ENCODE measurements at regions not wholly inside any gene's neighbourhood (a gene's known extent, or its start where the extent isn't known, plus 50 kb on each side); places are given as distances from the start of the nearest gene placed in this dataset.

DNA sequence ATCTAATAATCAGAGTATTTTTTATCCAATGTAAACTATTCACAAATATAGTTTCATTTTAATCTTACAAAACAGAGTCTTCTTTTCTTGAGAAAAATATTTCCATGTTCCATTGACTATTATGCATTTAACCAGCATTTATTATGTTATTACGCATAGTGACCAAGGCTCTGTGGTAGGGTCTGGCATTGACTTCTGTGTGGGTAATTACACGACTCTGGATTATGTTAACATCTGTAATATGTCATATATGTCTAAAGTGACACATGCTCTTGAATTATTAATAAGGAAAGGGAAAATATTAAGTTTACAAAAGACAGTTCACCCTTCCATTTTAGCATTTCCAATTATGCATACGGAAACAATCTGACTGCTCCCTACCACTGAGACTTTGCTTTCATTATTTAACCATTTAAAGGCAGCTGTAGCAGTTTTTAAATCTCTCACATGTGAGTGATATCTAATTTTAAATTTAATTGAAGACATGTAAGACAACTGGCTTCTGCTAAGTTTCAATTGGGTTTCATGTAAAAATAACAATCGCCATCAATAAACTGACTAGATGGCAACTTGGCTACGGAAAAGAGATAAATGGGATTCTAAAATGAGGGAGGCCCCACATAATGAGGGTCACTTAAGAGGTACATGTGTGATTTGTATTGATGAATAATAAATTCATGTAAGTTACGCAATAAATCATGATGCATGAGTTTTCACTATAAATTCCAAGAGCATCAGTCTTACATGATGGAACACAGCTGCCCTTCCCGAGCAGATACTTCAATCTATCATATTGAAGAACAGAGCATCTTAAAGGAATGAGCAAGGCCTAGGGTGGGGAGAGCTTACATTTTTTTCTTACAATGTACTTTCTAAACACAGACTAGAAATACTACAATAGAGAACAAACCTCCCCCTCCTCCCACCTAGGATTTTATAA, 1056.8 kb downstream of the MAT2B start:
- FAIRE-seq (no peak), ATAC-seq (no peak), DNase-seq (ENCODE audit: low read depth, low spot score) (no peak)
- Histone ChIP-seq H3K4me1 (ENCODE audit: control insufficient read depth, insufficient read depth, low read length) (no peaks in the 10 kb centered on the region), H3K4me3 (no peak overlapping the region), H2AFZ (ENCODE audit: control insufficient read depth, low read depth, low read length) (no peak overlapping the region), H4K20me1 (ENCODE audit: control insufficient read depth, insufficient read depth) (no peaks in the 10 kb centered on the region), H3K27ac (ENCODE audit: control insufficient read depth, insufficient read depth) (no peak overlapping the region), H3K27me3 (replicated peaks in 1 of 2; ENCODE audit: control insufficient read depth in 2 of 2, insufficient read depth in 2 of 2, low read length in 1 of 2) (no peaks in the 10 kb centered on the region), H3K9ac (ENCODE audit: control insufficient read depth, insufficient read depth, low read length) (no peak overlapping the region), H3K9me3 (replicated peaks; ENCODE audit: control insufficient read depth, insufficient read depth, low read length) (no peaks in the 10 kb centered on the region), H3K4me2 (ENCODE audit: control insufficient read depth, insufficient read depth) (no peak overlapping the region), H3K79me2 (ENCODE audit: control insufficient read depth, insufficient read depth, low read length) (no peaks in the 10 kb centered on the region), H3K36me3 (ENCODE audit: control insufficient read depth in 2 of 2, insufficient read depth in 2 of 2, low read length in 1 of 2) (no peaks in the 10 kb centered on the region)
- WGBS (ENCODE audit: insufficient coverage, insufficient replicate concordance, low lambda C conversion rate, missing lambda C conversion rate), result 42% methylated on average over 7 of the region's 7 CpGs
- TF ChIP-seq CBX5 (IDR thresholded peaks at IDR 0.05; ENCODE audit: low read depth) (no peak), RAD51 (IDR thresholded peaks at IDR 0.05) (no peak), PAX5 (IDR thresholded peaks at IDR 0.05; ENCODE audit: borderline replicate concordance, low read depth, low read length) (no peak), RCOR1 (conservative IDR thresholded peaks at IDR 0.05; ENCODE audit: low read depth, low read length) (no peak), STAT1 (conservative IDR thresholded peaks at IDR 0.05) (no peak), MEF2A (IDR thresholded peaks at IDR 0.05; ENCODE audit: insufficient read depth, low read depth, low read length) (no peak), MTA3 (IDR thresholded peaks at IDR 0.05; ENCODE audit: borderline replicate concordance, low read length) (no peak), LARP7 (IDR thresholded peaks at IDR 0.05) (no peak), RUNX3 (IDR thresholded peaks at IDR 0.05; ENCODE audit: low read length) (no peak), BCL11A (IDR thresholded peaks at IDR 0.05; ENCODE audit: low read depth, low read length) (no peak), MYC (IDR thresholded peaks at IDR 0.05; ENCODE audit: insufficient read depth, insufficient read length, insufficient replicate concordance, low read length, severe bottlenecking) (no peak), TCF3 (IDR thresholded peaks at IDR 0.05; ENCODE audit: borderline replicate concordance, insufficient read depth, low read depth, low read length) (no peak)
- TF ChIP-seq, protein P1, sequence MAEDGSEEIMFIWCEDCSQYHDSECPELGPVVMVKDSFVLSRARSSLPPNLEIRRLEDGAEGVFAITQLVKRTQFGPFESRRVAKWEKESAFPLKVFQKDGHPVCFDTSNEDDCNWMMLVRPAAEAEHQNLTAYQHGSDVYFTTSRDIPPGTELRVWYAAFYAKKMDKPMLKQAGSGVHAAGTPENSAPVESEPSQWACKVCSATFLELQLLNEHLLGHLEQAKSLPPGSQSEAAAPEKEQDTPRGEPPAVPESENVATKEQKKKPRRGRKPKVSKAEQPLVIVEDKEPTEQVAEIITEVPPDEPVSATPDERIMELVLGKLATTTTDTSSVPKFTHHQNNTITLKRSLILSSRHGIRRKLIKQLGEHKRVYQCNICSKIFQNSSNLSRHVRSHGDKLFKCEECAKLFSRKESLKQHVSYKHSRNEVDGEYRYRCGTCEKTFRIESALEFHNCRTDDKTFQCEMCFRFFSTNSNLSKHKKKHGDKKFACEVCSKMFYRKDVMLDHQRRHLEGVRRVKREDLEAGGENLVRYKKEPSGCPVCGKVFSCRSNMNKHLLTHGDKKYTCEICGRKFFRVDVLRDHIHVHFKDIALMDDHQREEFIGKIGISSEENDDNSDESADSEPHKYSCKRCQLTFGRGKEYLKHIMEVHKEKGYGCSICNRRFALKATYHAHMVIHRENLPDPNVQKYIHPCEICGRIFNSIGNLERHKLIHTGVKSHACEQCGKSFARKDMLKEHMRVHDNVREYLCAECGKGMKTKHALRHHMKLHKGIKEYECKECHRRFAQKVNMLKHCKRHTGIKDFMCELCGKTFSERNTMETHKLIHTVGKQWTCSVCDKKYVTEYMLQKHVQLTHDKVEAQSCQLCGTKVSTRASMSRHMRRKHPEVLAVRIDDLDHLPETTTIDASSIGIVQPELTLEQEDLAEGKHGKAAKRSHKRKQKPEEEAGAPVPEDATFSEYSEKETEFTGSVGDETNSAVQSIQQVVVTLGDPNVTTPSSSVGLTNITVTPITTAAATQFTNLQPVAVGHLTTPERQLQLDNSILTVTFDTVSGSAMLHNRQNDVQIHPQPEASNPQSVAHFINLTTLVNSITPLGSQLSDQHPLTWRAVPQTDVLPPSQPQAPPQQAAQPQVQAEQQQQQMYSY (CRISPR knock-in tag; IDR thresholded peaks at IDR 0.05), result no peak
- TF ChIP-seq, protein P2, sequence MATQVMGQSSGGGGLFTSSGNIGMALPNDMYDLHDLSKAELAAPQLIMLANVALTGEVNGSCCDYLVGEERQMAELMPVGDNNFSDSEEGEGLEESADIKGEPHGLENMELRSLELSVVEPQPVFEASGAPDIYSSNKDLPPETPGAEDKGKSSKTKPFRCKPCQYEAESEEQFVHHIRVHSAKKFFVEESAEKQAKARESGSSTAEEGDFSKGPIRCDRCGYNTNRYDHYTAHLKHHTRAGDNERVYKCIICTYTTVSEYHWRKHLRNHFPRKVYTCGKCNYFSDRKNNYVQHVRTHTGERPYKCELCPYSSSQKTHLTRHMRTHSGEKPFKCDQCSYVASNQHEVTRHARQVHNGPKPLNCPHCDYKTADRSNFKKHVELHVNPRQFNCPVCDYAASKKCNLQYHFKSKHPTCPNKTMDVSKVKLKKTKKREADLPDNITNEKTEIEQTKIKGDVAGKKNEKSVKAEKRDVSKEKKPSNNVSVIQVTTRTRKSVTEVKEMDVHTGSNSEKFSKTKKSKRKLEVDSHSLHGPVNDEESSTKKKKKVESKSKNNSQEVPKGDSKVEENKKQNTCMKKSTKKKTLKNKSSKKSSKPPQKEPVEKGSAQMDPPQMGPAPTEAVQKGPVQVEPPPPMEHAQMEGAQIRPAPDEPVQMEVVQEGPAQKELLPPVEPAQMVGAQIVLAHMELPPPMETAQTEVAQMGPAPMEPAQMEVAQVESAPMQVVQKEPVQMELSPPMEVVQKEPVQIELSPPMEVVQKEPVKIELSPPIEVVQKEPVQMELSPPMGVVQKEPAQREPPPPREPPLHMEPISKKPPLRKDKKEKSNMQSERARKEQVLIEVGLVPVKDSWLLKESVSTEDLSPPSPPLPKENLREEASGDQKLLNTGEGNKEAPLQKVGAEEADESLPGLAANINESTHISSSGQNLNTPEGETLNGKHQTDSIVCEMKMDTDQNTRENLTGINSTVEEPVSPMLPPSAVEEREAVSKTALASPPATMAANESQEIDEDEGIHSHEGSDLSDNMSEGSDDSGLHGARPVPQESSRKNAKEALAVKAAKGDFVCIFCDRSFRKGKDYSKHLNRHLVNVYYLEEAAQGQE (IDR thresholded peaks at IDR 0.05; ENCODE audit: low read depth, low read length), result no peak
- in situ Hi-C loops (cut with MboI), result no loop called here
- intact Hi-C loops (cut with micrococcal nuclease; ENCODE audit: unreplicated experiment), result no loop called here
- BruUV-seq (replicated peaks), result no TSS peak
- RAD21 ChIA-PET (ENCODE audit: unreplicated experiment), result no interaction called here
- CTCF ChIA-PET, result no interaction called here
- POLR2A ChIA-PET, result no interaction called here
- SMC1A ChIA-PET (ENCODE audit: uncharacterized antibody, unreplicated experiment), result interaction anchor here (0.7 to 1.5 kb wide), 5 partner anchors 8 to 1312 kb away, joined by 3 read pairs; no protein-coding TSS in a partner anchor

All from GM12878 (cell line).